Stomach (tissue), 4 donors: ENCODE measurements at regions not wholly inside any gene's neighbourhood (a gene's known extent, or its start where the extent isn't known, plus 50 kb on each side); places are given as distances from the start of the nearest gene placed in this dataset.

Experiments used
- EP300 ChIP-seq: sonication (generic); formaldehyde crosslinking; IDR thresholded peaks from one replicate; pipeline ENCODE4 v1.6.1; 2017; ENCODE audit warnings: antibody characterized with exemption
- TF ChIP-seq, protein P1 (sequence below), 7 experiments: fragments of 450-650 bp in 4 of 7; fragments of 200-600 bp in 3 of 7; sonication (generic) in 3 of 7; IDR thresholded peaks; one replicate each; pipeline ENCODE4 v1.5.1; 2016 to 2019; ENCODE audit warnings: antibody characterized with exemption in 7 of 7, control low read depth in 2 of 7, mild to moderate bottlenecking in 1 of 7

DNA sequence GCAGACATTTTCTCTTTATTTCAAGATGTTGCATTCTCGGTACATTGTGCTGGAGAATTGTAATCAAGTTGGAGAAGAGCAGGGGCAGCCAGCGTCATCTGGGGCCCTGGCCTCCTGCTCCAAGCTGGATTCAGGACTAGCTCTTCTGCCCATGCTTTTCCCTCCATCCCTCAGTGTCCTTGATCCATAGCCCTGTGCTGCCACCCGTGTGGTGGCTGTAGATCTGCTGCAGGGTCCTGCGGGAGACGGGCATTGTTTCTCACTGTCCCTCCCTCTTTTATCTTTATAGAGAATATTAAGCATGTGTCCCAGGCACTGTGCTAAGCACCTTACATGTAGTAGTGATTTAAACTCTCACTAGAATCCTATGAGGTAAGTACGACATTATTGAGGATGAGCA is 60.5 kb upstream of the HAND1 start:
- TF ChIP-seq, protein P1, sequence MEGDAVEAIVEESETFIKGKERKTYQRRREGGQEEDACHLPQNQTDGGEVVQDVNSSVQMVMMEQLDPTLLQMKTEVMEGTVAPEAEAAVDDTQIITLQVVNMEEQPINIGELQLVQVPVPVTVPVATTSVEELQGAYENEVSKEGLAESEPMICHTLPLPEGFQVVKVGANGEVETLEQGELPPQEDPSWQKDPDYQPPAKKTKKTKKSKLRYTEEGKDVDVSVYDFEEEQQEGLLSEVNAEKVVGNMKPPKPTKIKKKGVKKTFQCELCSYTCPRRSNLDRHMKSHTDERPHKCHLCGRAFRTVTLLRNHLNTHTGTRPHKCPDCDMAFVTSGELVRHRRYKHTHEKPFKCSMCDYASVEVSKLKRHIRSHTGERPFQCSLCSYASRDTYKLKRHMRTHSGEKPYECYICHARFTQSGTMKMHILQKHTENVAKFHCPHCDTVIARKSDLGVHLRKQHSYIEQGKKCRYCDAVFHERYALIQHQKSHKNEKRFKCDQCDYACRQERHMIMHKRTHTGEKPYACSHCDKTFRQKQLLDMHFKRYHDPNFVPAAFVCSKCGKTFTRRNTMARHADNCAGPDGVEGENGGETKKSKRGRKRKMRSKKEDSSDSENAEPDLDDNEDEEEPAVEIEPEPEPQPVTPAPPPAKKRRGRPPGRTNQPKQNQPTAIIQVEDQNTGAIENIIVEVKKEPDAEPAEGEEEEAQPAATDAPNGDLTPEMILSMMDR (IDR thresholded peaks at IDR 0.05): no peak
- TF ChIP-seq EP300: no peak
